ENCODE measurements at regions not wholly inside any gene's neighbourhood (a gene's known extent, or its start where the extent isn't known, plus 50 kb on each side); places are given as distances from the start of the nearest gene placed in this dataset.

- no peak for FAIRE-seq
These were observed 122.8 kb downstream of the MTX3 start for GRCh38 chr5:79868163-79868670.

- FAIRE-seq: no peak
These were observed 125.5 kb downstream of the MTX3 start for GRCh38 chr5:79865579-79865978.

- no peak for FAIRE-seq
These were observed 126.7 kb downstream of the MTX3 start for GRCh38 chr5:79864364-79864763.

- no peak for FAIRE-seq
These were observed 131.5 kb downstream of the MTX3 start for GRCh38 chr5:79859588-79859987.

GRCh38 chr5:79858410-79858723 lies 132.7 kb downstream of the MTX3 start:
- FAIRE-seq: no peak

- FAIRE-seq: peak; percentile 23
These were observed 133.2 kb downstream of the MTX3 start for GRCh38 chr5:79857714-79858409.

- FAIRE-seq: no peak
These were observed 134.5 kb downstream of the MTX3 start for GRCh38 chr5:79856456-79857055.

- no peak for FAIRE-seq
These were observed 137.2 kb downstream of the MTX3 start for GRCh38 chr5:79853676-79854418.

- FAIRE-seq: no peak
These were observed 138.0 kb downstream of the MTX3 start for GRCh38 chr5:79853028-79853427.

- no peak for FAIRE-seq
These were observed 139.6 kb downstream of the MTX3 start for GRCh38 chr5:79851391-79851863.

GRCh38 chr5:79850941-79851340 lies 140.1 kb downstream of the MTX3 start:
- no peak for FAIRE-seq

- no peak for FAIRE-seq
These were observed 140.7 kb downstream of the MTX3 start for GRCh38 chr5:79850316-79850822.

- no peak for FAIRE-seq
These were observed 141.4 kb downstream of the MTX3 start for GRCh38 chr5:79849486-79850315.

All from A204.1 (cell line).